Thoracic aorta (tissue), 2 donors: ENCODE measurements at regions not wholly inside any gene's neighbourhood (a gene's known extent, or its start where the extent isn't known, plus 50 kb on each side); places are given as distances from the start of the nearest gene placed in this dataset.
"Not testable (repeated sequence)": the region's sequence is repeated elsewhere in the genome, so short reads cannot be mapped to it uniquely, and the experiment has no call there.

Experiments used
- ATAC-seq: fragments of 150-250 bp; one replicate; pipeline ENCODE4 v1.8.0; 2017; ENCODE audit warnings: low read depth; ENCODE audit not compliant: insufficient number of reproducible peaks, low FRiP score
- DNase-seq: peaks from one replicate; pipeline ENCODE4 v3.0.0-alpha.2; 2020; ENCODE audit warnings: low spot score
- H3K27ac ChIP-seq, 2 donors: fragments of 200-600 bp; sonication (generic); 1 replicate in 1 of 2; 2 replicates in 1 of 2; pipeline ENCODE4 v1.5.1; 2016; ENCODE audit warnings: mild to moderate bottlenecking in 2 of 2, moderate library complexity in 2 of 2
- H3K27me3 ChIP-seq: fragments of 200-600 bp; sonication (generic); replicated peaks from 2 replicates; pipeline ENCODE4 v1.6.0; 2016; ENCODE audit warnings: mild to moderate bottlenecking; ENCODE audit not compliant: insufficient read depth
- H3K36me3 ChIP-seq: fragments of 200-600 bp; sonication (generic); one replicate; pipeline ENCODE4 v1.5.1; 2016
- H3K4me1 ChIP-seq, 2 donors: fragments of 200-600 bp; sonication (generic); 1 replicate in 1 of 2; 2 replicates in 1 of 2; pipeline versions ENCODE4 v1.5.1 to v1.6.0; 2016; ENCODE audit warnings: low read depth in 2 of 2, mild to moderate bottlenecking in 1 of 2; ENCODE audit not compliant: control insufficient read depth in 1 of 2
- H3K4me3 ChIP-seq: fragments of 200-600 bp; sonication (generic); 2 replicates; pipeline ENCODE4 v1.5.1; 2016; ENCODE audit warnings: mild to moderate bottlenecking
- H3K9me3 ChIP-seq: fragments of 200-600 bp; sonication (generic); 2 replicates; pipeline ENCODE4 v1.5.1; 2016
- CTCF ChIP-seq: fragments of 200-600 bp; sonication (generic); IDR thresholded peaks from one replicate; pipeline ENCODE4 v1.5.1; 2019; ENCODE audit warnings: antibody characterized with exemption

- ATAC-seq (no peak), DNase-seq (no peak)
- Histone ChIP-seq H3K4me1 (no peaks in the 10 kb centered on the region), H3K9me3 (no peaks in the 10 kb centered on the region), H3K36me3 (no peaks in the 10 kb centered on the region), H3K27me3 (no peaks in the 10 kb centered on the region), H3K4me3 (no peak overlapping the region), H3K27ac (no peak overlapping the region)
- TF ChIP-seq CTCF = no peak
These were observed 219.9 kb downstream of the FGFR2 start for GRCh38 chr10:121378251-121378801.

GRCh38 chr10:121379013-121379412 is 219.2 kb downstream of the FGFR2 start:
- Histone ChIP-seq H3K4me3 (no peak overlapping the region), H3K9me3 (no peaks in the 10 kb centered on the region), H3K4me1 (no peaks in the 10 kb centered on the region), H3K27me3 (no peaks in the 10 kb centered on the region), H3K36me3 (no peaks in the 10 kb centered on the region), H3K27ac (no peak overlapping the region)
- ATAC-seq (no peak), DNase-seq (no peak)
- no peak for TF ChIP-seq CTCF

GRCh38 chr10:121380211-121380610 is 218.0 kb downstream of the FGFR2 start:
- no peak for ATAC-seq
- Histone ChIP-seq H3K4me1 (no peaks in the 10 kb centered on the region), H3K9me3 (no peaks in the 10 kb centered on the region), H3K4me3 (no peak overlapping the region), H3K27me3 (no peaks in the 10 kb centered on the region), H3K36me3 (no peaks in the 10 kb centered on the region), H3K27ac (no peak overlapping the region)
- no peak for TF ChIP-seq CTCF
- DNase-seq = no peak

- H3K4me1 ChIP-seq, DNase-seq, H3K27ac ChIP-seq, ATAC-seq, H3K36me3 ChIP-seq, H3K9me3 ChIP-seq, H3K27me3 ChIP-seq, H3K4me3 ChIP-seq: not testable (repeated sequence)
These were observed 216.2 kb downstream of the FGFR2 start for GRCh38 chr10:121382029-121382520.

GRCh38 chr10:121385136-121385535 is 213.1 kb downstream of the FGFR2 start:
- no peak for DNase-seq
- Histone ChIP-seq H3K36me3 (no peaks in the 10 kb centered on the region), H3K27me3 (no peaks in the 10 kb centered on the region), H3K9me3 (no peaks in the 10 kb centered on the region), H3K4me1 (no peaks in the 10 kb centered on the region), H3K27ac (no peak overlapping the region), H3K4me3 (no peak overlapping the region)
- TF ChIP-seq CTCF = no peak
- no peak for ATAC-seq

- no peak overlapping the region for H3K4me3 ChIP-seq
- no peaks in the 10 kb centered on the region for H3K36me3 ChIP-seq
- ATAC-seq (no peak), DNase-seq (no peak)
- no peaks in the 10 kb centered on the region for H3K4me1 ChIP-seq
- no peaks in the 10 kb centered on the region for H3K9me3 ChIP-seq
- no peaks in the 10 kb centered on the region for H3K27me3 ChIP-seq
- H3K27ac ChIP-seq = no peak overlapping the region
- TF ChIP-seq CTCF = no peak
These were observed 205.6 kb downstream of the FGFR2 start for GRCh38 chr10:121392657-121393056.
